GM21529 (cell line): ENCODE measurements at regions not wholly inside any gene's neighbourhood (a gene's known extent, or its start where the extent isn't known, plus 50 kb on each side); places are given as distances from the start of the nearest gene placed in this dataset.
A peak's percentile ranks its signal among the peaks of the same experiment; 100 is the strongest.

Experiments
- ATAC-seq: cut with Tn5 transposase; IDR thresholded peaks from one replicate; pipeline ENCODE4 v1.9.1; 2021; ENCODE audit not compliant: unreplicated experiment

GRCh38 chr3:193844472-193844871 is 251.5 kb downstream of the OPA1 start:
- ATAC-seq = no peak

GRCh38 chr3:193845144-193845543 is 252.1 kb downstream of the OPA1 start:
- no peak for ATAC-seq

GRCh38 chr3:193846569-193846968 is 253.6 kb downstream of the OPA1 start:
- no peak for ATAC-seq

DNA sequence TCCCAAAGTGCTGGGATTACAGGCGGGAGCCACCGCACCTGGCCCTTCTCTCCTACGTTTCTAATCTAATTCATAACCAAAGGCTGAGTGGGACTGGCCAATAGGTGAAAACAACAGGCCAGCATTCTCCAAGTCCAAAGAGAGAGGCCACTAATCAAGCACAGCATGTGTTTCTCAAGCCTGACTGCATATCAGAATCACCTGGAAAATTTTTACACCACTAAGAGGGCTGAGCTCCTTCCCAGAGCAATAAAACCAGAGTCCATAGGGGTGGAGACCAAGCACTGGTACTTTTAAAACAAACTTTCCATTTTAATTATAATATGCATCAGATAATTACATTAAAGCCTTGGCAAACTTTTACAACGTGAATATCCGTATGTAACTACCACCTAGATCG is 254.4 kb downstream of the OPA1 start:
- ATAC-seq = no peak

GRCh38 chr3:193848547-193848946 is 255.5 kb downstream of the OPA1 start:
- ATAC-seq = no peak

DNA sequence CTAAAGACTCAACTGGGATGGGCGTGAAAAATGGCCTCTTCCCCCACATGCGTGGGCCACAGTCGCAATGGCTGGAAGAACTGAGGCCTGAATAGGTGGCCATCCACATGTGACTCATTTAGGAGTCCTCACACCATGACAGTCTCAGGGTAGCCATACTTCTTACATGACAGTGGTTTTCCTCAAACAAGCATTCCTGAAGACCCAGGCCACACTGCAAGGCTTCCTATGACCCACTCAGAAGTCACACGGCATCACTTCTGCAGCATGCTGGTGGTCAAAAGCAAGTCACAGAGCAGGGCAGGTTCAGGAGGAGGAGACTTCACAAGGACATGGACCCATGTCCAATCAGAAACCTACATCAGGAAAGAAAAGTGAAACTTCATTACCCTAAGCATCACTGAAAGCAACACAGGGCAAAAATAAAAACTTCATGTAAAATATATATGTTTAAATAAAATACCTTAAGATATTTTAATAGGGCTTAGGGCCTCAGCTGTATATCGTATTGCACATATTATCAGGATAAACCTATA is 257.1 kb downstream of the OPA1 start:
- no peak for ATAC-seq

GRCh38 chr3:193851428-193851847 is 258.4 kb downstream of the OPA1 start:
- ATAC-seq = no peak

- ATAC-seq = no peak
These were observed 259.1 kb downstream of the OPA1 start for GRCh38 chr3:193851941-193852674.

DNA sequence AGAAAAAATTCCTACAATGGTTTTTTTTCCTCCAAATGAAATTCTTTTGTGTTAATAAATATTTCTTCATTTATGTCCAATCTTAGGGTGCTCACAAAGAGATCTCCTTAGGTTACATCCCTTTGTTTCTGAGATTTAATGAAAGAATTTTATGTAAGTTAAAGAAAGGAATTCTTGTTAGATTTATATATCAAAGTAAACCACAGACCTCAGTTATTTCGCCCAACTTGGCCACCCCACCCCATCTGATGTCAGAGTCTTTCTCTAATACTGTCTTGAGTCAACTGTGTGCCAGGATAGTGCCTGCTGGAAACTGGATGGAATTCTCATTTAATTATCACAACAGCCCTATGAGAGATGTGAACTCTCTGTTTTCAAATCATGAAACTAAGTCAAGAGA is 259.9 kb downstream of the OPA1 start:
- ATAC-seq = no peak

DNA sequence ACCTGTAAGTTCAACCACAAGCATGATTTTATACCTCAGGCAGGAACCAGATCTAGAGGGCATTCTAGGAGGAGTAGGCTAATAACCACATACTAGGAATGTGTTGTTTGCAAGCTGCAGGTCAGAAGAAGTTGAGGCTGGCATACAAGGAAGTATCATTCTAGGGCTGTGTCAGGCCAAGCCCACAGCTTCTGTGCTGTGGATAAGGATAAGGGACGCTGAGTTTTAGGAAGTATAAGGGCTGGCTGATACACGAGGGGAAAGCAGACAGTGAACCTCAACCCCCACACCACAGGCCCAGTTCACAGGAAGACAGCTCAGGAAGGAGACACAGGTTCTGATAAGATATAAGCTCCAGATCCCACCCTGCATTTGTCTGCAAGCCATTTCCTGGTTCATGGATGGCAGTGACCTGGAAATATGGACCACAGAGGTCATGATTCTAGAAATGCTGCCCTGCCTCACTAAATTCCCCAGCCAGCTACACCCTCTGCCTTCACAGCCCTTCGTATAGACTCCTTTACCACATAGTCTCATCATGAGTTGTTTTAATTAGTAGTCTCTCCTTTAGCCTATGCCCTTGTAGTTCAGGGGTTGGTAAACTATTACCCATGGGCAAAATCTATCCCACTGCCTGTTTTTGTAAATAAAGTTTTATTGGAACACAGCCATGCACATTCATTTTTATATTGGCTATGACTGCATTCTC is 260.7 kb downstream of the OPA1 start:
- ATAC-seq = no peak

DNA sequence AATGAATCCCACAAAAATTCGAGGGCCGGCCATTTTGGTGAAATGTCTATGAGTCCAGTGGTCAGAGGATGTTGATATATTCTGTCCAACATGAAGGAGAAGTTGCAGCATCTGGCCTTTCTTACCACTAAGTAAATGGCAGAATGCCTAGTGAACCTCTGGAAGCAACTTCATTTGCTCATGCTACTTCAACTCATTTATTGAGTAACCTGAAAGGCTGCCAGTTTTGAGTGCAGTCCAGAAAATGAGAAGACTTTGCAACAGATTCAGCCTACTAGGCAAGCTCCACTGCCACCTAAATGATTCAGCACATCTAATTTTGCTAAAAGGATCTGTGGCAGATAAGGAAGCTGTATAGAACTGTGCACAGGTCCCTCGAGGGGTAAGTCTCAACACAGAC is 265.0 kb downstream of the OPA1 start:
- ATAC-seq = no peak

DNA sequence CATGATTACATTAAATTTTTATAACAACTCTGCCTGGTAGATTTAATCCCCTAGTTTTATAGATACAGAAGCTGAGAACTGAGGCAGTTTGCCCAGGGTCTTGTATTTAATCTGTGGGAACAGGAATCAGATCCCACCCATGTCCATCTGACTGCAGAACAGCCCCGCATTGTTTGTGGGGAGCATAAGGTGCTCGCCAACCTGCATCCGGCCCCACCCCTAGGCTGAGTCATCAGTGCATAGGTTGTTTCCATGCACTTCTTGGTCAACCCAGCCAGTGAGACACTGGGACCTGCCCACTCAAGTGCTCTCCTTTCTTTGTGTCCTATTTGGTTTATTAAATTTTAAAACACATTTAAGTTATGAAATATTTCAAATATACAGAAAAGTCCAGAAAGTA is 266.2 kb downstream of the OPA1 start:
- ATAC-seq = no peak

DNA sequence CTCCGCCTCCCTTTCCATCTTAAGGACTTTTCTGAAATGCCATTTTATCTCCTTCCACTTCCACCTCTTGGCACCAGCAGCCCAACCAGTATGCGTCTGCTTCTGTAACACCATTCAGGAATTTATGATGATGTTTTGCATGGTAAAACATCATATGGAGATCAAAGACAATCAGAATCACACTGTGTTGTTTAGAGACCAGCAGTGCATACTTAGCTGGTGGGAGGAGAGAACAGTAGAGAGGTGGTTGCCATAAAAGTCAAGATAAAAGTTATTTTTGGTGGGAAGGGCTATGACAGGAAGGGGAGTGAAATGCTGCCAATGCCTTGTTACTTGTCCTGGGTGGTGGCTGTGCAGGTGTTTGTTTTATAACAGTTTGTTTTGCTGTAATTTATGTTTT is 268.0 kb downstream of the OPA1 start:
- no peak for ATAC-seq

- no peak for ATAC-seq
These were observed 269.8 kb downstream of the OPA1 start for GRCh38 chr3:193862843-193863242.

DNA sequence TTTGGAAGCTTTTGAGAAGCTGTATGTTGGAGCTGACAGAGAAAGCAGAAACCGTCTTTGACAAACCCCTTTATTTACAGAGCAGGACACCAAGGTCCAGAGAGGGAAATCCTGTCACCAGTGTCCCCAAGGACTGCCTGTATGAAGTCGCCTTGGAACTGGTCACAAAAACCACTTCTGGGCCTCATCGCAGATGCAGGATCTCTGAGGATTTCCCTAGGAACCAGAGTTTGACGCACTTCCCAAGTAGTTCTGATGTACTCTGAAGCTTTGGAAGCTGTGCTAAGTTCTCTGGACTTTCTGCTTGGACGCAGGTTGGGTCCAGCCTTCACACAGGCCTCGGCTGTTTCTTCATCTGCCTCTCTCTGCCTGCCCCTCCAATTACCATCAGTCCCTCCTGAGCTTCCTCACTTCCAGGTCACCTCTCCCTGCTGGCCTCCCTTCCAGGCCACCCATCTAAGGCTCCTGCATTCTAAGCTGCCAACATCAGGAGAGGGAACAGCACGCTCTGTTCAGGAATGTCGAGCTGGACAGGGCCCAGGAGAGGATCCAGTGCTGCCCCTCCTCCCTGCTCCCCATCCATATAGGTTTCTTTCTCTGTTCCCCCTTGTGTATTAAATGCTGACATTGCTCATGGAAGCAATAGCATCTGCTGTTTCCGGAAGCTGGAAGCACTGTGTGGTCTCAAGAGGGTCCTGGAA is 270.8 kb downstream of the OPA1 start:
- ATAC-seq = no peak

GRCh38 chr3:193865339-193865738 is 270.6 kb upstream of the HES1 start:
- peak; percentile 90 for ATAC-seq

- ATAC-seq = no peak
These were observed 270.0 kb upstream of the HES1 start for GRCh38 chr3:193865896-193866480.

DNA sequence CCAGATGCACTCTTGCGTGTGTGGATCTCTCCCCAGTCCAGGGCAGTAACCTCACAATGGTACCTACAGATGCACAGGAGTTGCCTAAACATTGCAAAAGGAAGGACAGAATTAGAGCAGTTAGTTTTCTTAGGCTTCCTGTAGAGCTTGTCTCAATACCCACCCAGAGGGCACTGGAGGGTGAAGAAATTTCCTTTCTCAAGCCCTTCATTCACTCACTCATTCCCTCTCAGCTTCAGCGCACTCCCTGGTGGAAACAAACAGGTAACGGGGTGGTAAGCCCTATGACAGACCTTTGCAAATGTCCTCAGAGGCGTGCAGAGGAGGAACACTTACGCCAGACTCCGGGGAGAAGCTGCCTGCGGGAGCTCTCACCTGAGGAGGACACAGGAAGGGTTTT is 267.4 kb upstream of the HES1 start:
- peak; percentile 32 for ATAC-seq

- no peak for ATAC-seq
These were observed 266.4 kb upstream of the HES1 start for GRCh38 chr3:193869221-193870201.
